K562 (cell line): ENCODE measurements at regions not wholly inside any gene's neighbourhood (a gene's known extent, or its start where the extent isn't known, plus 50 kb on each side); places are given as distances from the start of the nearest gene placed in this dataset.

Experiments used
- CHD2 ChIP-seq: IDR thresholded peaks from 2 replicates; pipeline ENCODE4 v1.6.1; 2011; ENCODE audit warnings: low read depth, low read length
- CREB1 ChIP-seq, 2 experiments: sonication (generic) in 1 of 2; formaldehyde crosslinking in 1 of 2; IDR thresholded peaks; 2 replicates each; pipeline versions ENCODE4 v1.6.1 to v1.8.0; 2012 to 2022; ENCODE audit warnings: inconsistent platforms in 1 of 2, mild to moderate bottlenecking in 1 of 2, missing genetic modification reagents in 1 of 2, moderate library complexity in 1 of 2
- CREM ChIP-seq: IDR thresholded peaks from 2 replicates; pipeline ENCODE4 v1.6.1; 2014; ENCODE audit warnings: antibody characterized with exemption, low read depth
- EZH2 ChIP-seq: IDR thresholded peaks from 2 replicates; pipeline ENCODE4 v1.6.1; 2012; ENCODE audit warnings: low read depth, mild to moderate bottlenecking, inconsistent platforms, low read length, borderline replicate concordance
- HDAC2 ChIP-seq: fragments of 450-650 bp; IDR thresholded peaks from 2 replicates; pipeline ENCODE4 v1.6.1; 2016; ENCODE audit warnings: mild to moderate bottlenecking
- MAFF ChIP-seq: IDR thresholded peaks from 2 replicates; pipeline ENCODE4 v1.6.1; 2012; ENCODE audit warnings: low read length, improper control_type of control experiment
- POLR2AphosphoS5 ChIP-seq: IDR thresholded peaks from 2 replicates; pipeline ENCODE4 v1.6.1; 2011; ENCODE audit warnings: mild to moderate bottlenecking, low read depth, low read length, moderate library complexity; ENCODE audit not compliant: control insufficient read depth, insufficient read depth
- SIN3B ChIP-seq: fragments of 450-650 bp; IDR thresholded peaks from 2 replicates; pipeline ENCODE4 v1.6.1; 2017; ENCODE audit warnings: low read depth, mild to moderate bottlenecking, moderate library complexity
- TF ChIP-seq, protein P1 (sequence below), 3 experiments: IDR thresholded peaks in 2 of 3; conservative IDR thresholded peaks in 1 of 3; 2 replicates each; pipeline ENCODE4 v1.5.1; 2011 to 2012; ENCODE audit warnings: low read length in 3 of 3, mild to moderate bottlenecking in 3 of 3, control low read depth in 2 of 3, improper control_type of control experiment in 1 of 3, inconsistent platforms in 1 of 3, low read depth in 1 of 3, mixed read lengths in 1 of 3, moderate library complexity in 1 of 3; ENCODE audit not compliant: insufficient read depth in 2 of 3
- TF ChIP-seq, protein P2 (sequence below): fragments of 450-650 bp; IDR thresholded peaks from 2 replicates; pipeline ENCODE4 v1.6.1; 2016; ENCODE audit warnings: antibody characterized with exemption

GRCh38 chr3:152957491-152957890 lies 122.6 kb downstream of the P2RY1 start:
- TF ChIP-seq POLR2AphosphoS5 = no peak
- TF ChIP-seq EZH2 = no peak
- no peak for TF ChIP-seq CREB1 (IDR thresholded peaks at IDR 0.05)
- no peak for TF ChIP-seq CREB1 (CRISPR knock-in tag; IDR thresholded peaks at IDR 0.05)
- TF ChIP-seq, protein P1, sequence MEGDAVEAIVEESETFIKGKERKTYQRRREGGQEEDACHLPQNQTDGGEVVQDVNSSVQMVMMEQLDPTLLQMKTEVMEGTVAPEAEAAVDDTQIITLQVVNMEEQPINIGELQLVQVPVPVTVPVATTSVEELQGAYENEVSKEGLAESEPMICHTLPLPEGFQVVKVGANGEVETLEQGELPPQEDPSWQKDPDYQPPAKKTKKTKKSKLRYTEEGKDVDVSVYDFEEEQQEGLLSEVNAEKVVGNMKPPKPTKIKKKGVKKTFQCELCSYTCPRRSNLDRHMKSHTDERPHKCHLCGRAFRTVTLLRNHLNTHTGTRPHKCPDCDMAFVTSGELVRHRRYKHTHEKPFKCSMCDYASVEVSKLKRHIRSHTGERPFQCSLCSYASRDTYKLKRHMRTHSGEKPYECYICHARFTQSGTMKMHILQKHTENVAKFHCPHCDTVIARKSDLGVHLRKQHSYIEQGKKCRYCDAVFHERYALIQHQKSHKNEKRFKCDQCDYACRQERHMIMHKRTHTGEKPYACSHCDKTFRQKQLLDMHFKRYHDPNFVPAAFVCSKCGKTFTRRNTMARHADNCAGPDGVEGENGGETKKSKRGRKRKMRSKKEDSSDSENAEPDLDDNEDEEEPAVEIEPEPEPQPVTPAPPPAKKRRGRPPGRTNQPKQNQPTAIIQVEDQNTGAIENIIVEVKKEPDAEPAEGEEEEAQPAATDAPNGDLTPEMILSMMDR (IDR thresholded peaks at IDR 0.05 in 2 of 3, conservative IDR thresholded peaks at IDR 0.05 in 1 of 3; ENCODE audit: insufficient read depth in 2 of 3, low read depth in 1 of 3, low read length in 3 of 3) = no peak
- no peak for TF ChIP-seq HDAC2
- TF ChIP-seq CHD2 = no peak
- no peak for TF ChIP-seq CREM
- no peak for TF ChIP-seq SIN3B
- TF ChIP-seq, protein P2, sequence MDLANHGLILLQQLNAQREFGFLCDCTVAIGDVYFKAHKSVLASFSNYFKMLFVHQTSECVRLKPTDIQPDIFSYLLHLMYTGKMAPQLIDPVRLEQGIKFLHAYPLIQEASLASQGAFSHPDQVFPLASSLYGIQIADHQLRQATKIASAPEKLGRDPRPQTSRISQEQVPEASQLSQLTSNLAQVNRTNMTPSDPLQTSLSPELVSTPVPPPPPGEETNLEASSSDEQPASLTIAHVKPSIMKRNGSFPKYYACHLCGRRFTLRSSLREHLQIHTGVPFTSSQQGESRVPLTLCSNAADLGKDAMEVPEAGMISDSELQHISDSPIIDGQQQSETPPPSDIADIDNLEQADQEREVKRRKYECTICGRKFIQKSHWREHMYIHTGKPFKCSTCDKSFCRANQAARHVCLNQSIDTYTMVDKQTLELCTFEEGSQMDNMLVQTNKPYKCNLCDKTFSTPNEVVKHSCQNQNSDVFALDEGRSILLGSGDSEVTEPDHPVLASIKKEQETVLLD = no peak
- TF ChIP-seq MAFF = no peak
